ENCODE measurements at regions not wholly inside any gene's neighbourhood (a gene's known extent, or its start where the extent isn't known, plus 50 kb on each side); places are given as distances from the start of the nearest gene placed in this dataset.
A peak's percentile ranks its signal among the peaks of the same experiment; 100 is the strongest.

GRCh38 chr19:30318936-30319335 lies 53.2 kb upstream of the ZNF536 start:
- no peak for DNase-seq (ENCODE audit: low spot score in 2 of 2)

DNA sequence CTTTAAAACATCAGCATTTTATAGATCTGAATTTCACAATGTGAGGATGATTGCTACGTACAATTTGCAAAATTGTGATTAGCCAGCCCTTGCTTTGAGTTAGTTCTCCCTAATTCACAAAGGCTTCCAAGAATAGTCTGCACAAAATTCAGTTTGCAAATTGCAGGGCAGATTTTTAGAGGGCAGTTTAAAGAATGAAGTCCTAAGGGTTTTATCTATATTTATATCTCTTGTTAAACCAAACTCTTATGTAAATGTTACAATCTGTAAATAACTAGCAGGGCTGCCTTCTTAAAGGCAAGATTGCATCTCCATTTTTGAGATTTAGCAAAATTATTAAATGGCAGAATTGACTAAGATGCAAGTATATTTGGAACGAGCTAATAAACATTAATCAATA lies 52.8 kb upstream of the ZNF536 start:
- no peak for DNase-seq (ENCODE audit: low spot score in 2 of 2)
- Histone ChIP-seq H3K9me3 (no peaks in the 10 kb centered on the region), H3K27me3 (no peaks in the 10 kb centered on the region), H3K36me3 (no peaks in the 10 kb centered on the region), H3K4me3 (no peak overlapping the region), H3K27ac (no peak overlapping the region), H3K4me1 (no peaks in the 10 kb centered on the region)
- TF ChIP-seq CTCF (IDR thresholded peaks at IDR 0.05), result no peak
- intact Hi-C loops (cut with DNase I), result no loop called here

More at GRCh38 chr19:30318936-30319335, 53.2 kb upstream of the ZNF536 start:
- Histone ChIP-seq H3K4me3 (no peak overlapping the region), H3K27ac (no peak overlapping the region), H3K36me3 (no peaks in the 10 kb centered on the region), H3K4me1 (no peaks in the 10 kb centered on the region), H3K27me3 (no peaks in the 10 kb centered on the region), H3K9me3 (no peaks in the 10 kb centered on the region)
- intact Hi-C loops (cut with DNase I), result no loop called here
- TF ChIP-seq CTCF (IDR thresholded peaks at IDR 0.05), result no peak

- no peak for TF ChIP-seq CTCF (IDR thresholded peaks at IDR 0.05)
- no peak for DNase-seq (ENCODE audit: low spot score in 2 of 2)
- H3K9me3 ChIP-seq, result no peaks in the 10 kb centered on the region
- no peak overlapping the region for H3K27ac ChIP-seq
- no peak overlapping the region for H3K4me3 ChIP-seq
- no peaks in the 10 kb centered on the region for H3K4me1 ChIP-seq
- no peaks in the 10 kb centered on the region for H3K36me3 ChIP-seq
- intact Hi-C loops (cut with DNase I), result no loop called here
- no peaks in the 10 kb centered on the region for H3K27me3 ChIP-seq
Measured at GRCh38 chr19:30319876-30320275, 52.3 kb upstream of the ZNF536 start.

GRCh38 chr19:30320466-30320865 lies 51.7 kb upstream of the ZNF536 start:
- H3K27me3 ChIP-seq, result no peaks in the 10 kb centered on the region
- H3K36me3 ChIP-seq, result no peaks in the 10 kb centered on the region
- DNase-seq (ENCODE audit: low spot score in 2 of 2), result peak in 1 of 2 donors; percentile 33
- no peaks in the 10 kb centered on the region for H3K9me3 ChIP-seq
- H3K4me3 ChIP-seq, result no peak overlapping the region
- TF ChIP-seq CTCF (IDR thresholded peaks at IDR 0.05), result no peak
- intact Hi-C loops (cut with DNase I), result no loop called here
- H3K27ac ChIP-seq, result no peak overlapping the region
- H3K4me1 ChIP-seq, result no peaks in the 10 kb centered on the region

GRCh38 chr19:30320916-30321315 lies 51.3 kb upstream of the ZNF536 start:
- Histone ChIP-seq H3K4me3 (no peak overlapping the region), H3K4me1 (no peaks in the 10 kb centered on the region), H3K27ac (no peak overlapping the region), H3K27me3 (no peaks in the 10 kb centered on the region), H3K9me3 (no peaks in the 10 kb centered on the region), H3K36me3 (no peaks in the 10 kb centered on the region)
- DNase-seq (ENCODE audit: low spot score in 2 of 2), result peak in 1 of 2 donors; percentile 24
- intact Hi-C loops (cut with DNase I), result no loop called here
- TF ChIP-seq CTCF (IDR thresholded peaks at IDR 0.05), result no peak
